Keratinocyte (primary cell): ENCODE measurements at regions not wholly inside any gene's neighbourhood (a gene's known extent, or its start where the extent isn't known, plus 50 kb on each side); places are given as distances from the start of the nearest gene placed in this dataset.

ENCODE experiments used
- CTCF ChIP-seq, 3 experiments: IDR thresholded peaks in 1 of 3; conservative IDR thresholded peaks in 1 of 3; optimal IDR thresholded peaks in 1 of 3; 2 replicates in 2 of 3; 3 replicates in 1 of 3; pipeline versions ENCODE3 to v1.5.1; 2011; ENCODE audit warnings: low read length in 3 of 3, mild to moderate bottlenecking in 3 of 3, moderate library complexity in 2 of 3, control low read depth in 1 of 3, inconsistent platforms in 1 of 3; ENCODE audit not compliant: insufficient read depth in 2 of 3; ENCODE audit errors: extremely low read depth in 1 of 3
- EZH2 ChIP-seq: IDR thresholded peaks from one replicate; pipeline ENCODE4 v1.6.1; 2012; ENCODE audit warnings: inconsistent platforms, mild to moderate bottlenecking, low read length, moderate library complexity

- no peak for TF ChIP-seq CTCF (optimal IDR thresholded peaks at IDR 0.05 in 1 of 3, IDR thresholded peaks at IDR 0.05 in 1 of 3, conservative IDR thresholded peaks at IDR 0.05 in 1 of 3; ENCODE audit: extremely low read depth in 1 of 3, insufficient read depth in 2 of 3, low read length in 3 of 3)
- no peak for TF ChIP-seq EZH2
Measured at GRCh38 chr12:13896063-13896626, 85.3 kb downstream of the GRIN2B start.
